ENCODE measurements at regions not wholly inside any gene's neighbourhood (a gene's known extent, or its start where the extent isn't known, plus 50 kb on each side); places are given as distances from the start of the nearest gene placed in this dataset.

DNA sequence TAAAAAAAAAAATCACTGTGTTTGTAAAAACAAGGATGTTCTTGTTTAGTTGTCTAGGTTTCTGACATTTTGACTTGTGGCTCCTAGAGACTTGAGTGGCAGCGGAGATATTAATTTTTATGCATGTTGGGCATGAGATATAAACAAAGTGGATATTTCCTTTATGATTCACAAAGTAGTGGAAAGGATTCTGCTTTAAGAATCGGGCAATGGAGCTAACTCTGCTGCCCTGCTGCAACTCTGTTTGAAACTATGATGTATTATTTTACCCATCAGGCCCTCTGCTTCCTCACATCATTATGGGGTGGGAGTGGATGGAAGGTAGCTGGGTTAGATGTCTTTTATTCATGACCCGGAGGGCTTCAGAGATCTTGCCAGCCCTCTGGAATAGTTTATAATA, 94.1 kb upstream of the CD180 start:
- TF ChIP-seq POLR2A (IDR thresholded peaks at IDR 0.05): no peak
- TF ChIP-seq, protein P1, sequence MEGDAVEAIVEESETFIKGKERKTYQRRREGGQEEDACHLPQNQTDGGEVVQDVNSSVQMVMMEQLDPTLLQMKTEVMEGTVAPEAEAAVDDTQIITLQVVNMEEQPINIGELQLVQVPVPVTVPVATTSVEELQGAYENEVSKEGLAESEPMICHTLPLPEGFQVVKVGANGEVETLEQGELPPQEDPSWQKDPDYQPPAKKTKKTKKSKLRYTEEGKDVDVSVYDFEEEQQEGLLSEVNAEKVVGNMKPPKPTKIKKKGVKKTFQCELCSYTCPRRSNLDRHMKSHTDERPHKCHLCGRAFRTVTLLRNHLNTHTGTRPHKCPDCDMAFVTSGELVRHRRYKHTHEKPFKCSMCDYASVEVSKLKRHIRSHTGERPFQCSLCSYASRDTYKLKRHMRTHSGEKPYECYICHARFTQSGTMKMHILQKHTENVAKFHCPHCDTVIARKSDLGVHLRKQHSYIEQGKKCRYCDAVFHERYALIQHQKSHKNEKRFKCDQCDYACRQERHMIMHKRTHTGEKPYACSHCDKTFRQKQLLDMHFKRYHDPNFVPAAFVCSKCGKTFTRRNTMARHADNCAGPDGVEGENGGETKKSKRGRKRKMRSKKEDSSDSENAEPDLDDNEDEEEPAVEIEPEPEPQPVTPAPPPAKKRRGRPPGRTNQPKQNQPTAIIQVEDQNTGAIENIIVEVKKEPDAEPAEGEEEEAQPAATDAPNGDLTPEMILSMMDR (IDR thresholded peaks at IDR 0.05): no peak

Data from uterus (tissue), 2 donors.